Gastrocnemius medialis (tissue), 4 donors: ENCODE measurements at regions not wholly inside any gene's neighbourhood (a gene's known extent, or its start where the extent isn't known, plus 50 kb on each side); places are given as distances from the start of the nearest gene placed in this dataset.
A peak's percentile ranks its signal among the peaks of the same experiment; 100 is the strongest.

Source experiments
- CTCF ChIP-seq, 5 experiments: fragments of 450-650 bp in 3 of 5; fragments of 200-600 bp in 2 of 5; sonication (generic) in 2 of 5; IDR thresholded peaks in 4 of 5; conservative IDR thresholded peaks in 1 of 5; 1 replicate in 4 of 5; 2 replicates in 1 of 5; pipeline ENCODE4 v1.5.1; 2016 to 2019; ENCODE audit warnings: antibody characterized with exemption in 5 of 5, mild to moderate bottlenecking in 3 of 5, moderate library complexity in 3 of 5
- POLR2A ChIP-seq, 2 donors: fragments of 450-650 bp; IDR thresholded peaks; one replicate each; pipeline ENCODE4 v1.6.1; 2017; ENCODE audit warnings: antibody characterized with exemption in 2 of 2, mild to moderate bottlenecking in 2 of 2, moderate library complexity in 2 of 2

GRCh38 chr9:89978185-89978584 lies 373.4 kb downstream of the GADD45G start:
- TF ChIP-seq POLR2A (IDR thresholded peaks at IDR 0.05) (no peak), CTCF (IDR thresholded peaks at IDR 0.05 in 4 of 5, conservative IDR thresholded peaks at IDR 0.05 in 1 of 5) (peak in 2 of 5 experiments; percentile 17 to 37)
